Right hindlimb (tissue), 1 donor: ENCODE measurements at regions not wholly inside any gene's neighbourhood (a gene's known extent, or its start where the extent isn't known, plus 50 kb on each side); places are given as distances from the start of the nearest gene placed in this dataset.

Source experiments
- DNase-seq: peaks from one replicate; pipeline ENCODE4 v3.0.0-alpha.2; 2018

DNA sequence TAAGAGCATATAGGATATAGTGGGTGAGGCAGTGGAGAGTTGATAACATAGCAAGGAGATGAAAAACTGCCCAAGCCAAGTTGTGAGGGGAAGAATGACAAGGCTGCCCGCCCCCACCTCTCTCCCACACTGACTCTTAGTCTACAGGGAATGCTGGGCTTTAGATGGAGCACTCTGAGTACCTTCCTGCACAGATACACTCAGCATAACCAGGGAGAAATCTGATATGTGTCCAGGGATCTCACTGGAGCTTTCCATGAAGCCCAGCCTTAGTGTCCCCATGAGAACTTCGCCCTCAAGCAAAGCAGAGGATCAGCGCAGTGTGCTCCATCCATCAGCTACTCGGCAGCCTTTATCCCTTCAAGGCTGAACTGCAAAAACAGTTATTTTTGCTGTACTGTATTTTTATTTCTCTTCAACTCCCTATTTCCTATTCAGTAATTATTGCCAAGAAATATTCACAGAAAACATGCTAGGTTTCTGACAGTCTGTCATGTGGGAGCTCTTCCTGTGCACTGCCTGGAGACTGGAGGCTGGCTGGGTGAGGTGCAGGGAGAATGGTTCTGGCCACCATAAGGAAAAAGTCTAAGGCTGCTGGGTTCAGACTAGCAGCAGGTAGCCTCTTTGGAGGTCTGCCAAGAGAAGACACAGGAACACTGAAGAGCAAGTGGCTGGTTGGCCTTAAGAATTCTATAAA, 475.2 kb upstream of the PPP2R3A start:
- no peak for DNase-seq

DNA sequence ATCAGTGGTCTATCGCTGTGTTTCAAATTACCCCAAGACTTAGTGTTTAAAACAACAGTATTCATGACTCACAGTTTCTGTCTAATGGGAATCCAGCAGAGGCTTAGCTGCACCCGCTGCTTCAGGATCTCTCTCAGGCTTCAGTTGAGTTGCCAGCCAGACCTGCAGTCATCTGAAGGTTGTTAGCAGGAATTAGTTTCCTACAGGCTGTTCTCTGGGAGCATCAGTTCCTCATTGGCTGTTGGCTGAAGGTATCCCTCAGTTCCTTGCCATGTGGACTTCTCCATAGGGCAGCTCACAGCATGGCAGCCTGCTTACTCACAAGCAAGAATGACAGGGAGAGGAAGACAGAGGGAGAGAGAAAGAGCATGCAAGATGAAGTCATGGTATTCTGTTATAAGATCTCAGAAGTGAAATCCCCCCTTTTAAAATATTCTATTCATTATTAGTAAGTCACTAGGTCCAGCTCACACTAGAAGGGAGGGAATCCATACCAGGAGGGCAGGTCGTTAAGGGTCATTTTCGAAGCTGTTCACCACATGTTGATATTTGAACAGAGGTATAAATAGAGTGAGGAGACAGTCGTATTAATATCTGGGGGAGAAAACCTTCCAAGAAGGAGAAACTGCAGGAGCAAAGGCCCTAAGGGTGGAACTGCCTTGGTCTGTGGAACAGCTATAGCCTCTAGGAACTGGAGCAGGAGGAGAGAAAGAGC, 473.9 kb upstream of the PPP2R3A start:
- no peak for DNase-seq

DNA sequence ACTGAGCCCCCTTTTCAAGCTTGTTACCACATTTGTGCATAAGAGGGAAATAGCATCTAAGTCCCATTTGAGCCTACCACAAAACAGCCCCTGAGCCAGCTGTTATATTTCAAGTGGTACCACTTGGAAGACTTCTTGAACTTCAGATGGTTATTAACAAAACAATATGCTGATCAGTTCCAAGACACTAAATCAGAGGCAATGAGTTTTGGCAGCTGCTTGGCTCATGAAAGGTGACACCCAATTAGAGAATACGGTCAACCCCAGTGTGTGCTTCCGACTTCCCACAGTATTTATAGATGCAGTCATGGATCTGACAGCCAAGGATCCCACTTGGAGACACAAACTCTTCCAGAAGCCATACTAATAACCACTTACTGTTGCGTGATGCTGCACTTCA, 469.6 kb upstream of the PPP2R3A start:
- no peak for DNase-seq

DNA sequence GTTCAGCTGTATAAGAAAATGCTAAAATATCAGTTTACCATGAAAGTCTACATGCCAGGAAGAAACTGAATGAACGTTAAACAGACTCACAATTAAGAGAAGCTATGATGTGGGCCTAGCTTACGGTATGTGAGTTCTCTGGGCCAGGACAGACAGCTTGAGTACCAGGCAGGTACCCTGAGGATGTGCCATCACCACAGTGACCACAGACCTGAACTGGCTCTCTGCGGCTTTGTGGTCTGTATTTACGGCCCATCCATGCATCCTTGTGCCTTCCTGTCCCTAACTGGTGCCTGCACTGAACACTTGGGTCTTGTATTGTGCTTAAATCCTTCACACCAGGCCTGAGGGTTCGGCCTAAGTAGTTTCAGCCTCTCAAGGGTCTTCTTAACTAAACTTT, 467.5 kb upstream of the PPP2R3A start:
- no peak for DNase-seq

DNA sequence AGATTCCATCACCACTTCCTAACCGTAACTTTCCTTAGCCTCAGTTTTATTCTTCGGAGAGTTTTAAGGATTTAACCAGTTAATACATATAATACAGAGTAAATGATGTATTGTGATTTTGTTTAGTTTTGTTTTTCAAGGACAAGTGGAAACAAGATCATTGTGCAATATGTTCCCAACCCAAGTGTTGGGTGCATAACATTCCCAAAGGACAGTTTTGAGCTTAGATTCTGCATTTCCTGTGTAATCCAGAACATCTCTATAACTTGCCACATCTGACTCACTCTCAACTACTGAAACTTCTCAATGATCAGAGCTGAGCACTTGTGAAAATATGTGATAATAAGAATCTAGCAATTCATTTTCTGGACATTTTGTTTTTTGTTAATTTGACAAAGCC, 466.1 kb upstream of the PPP2R3A start:
- DNase-seq: no peak

DNA sequence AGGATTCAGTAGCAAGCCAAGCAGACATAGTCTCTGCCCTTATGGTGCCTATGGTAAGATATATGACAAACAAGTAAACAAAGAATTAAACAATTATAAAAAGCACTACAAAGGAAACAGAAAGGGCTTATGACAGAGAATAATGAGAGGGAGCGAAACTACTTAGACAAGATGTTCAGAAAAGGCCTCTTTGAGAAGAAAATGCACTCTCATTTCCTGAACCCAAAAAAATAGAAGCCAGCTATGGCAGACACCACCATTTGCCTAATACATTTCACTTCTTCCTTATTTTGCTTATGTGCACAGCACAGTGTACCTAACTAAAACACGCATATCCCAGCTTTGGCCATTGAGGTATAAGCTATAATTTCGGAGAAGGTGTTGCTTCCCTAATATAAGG, 465.5 kb upstream of the PPP2R3A start:
- no peak for DNase-seq

DNA sequence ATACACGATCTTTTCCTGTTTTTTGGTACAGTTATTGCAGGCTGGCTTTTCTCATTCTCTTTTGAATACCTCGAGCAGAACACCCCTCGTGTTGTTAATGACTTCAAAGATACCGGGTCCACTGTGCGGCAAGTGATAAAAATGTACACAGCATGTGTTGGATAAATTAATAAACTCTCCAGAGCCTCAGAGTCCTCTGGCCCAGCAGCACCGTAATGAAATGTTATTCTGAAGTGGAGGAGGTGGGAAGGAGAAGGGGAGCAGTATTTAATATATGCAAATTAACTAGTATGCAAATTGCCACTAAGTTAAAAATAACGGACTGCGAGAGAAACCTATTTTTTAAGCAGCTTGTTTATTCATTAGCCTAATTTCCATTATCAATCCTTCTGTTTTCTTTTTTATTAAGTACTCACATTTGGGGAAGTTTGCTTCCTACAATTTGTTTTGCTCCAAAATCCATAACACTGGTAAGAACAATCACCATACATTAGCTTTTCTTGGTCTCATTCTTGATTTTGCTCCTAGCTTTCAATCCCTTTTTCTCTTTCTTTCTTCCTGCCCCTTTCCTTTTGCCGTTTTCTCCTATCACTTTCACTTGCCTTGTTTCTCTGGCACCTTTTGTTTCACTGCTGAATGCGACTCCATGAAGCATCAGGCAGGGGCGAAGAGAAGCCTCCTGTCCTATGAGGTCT, 462.3 kb upstream of the PPP2R3A start:
- DNase-seq: no peak

DNA sequence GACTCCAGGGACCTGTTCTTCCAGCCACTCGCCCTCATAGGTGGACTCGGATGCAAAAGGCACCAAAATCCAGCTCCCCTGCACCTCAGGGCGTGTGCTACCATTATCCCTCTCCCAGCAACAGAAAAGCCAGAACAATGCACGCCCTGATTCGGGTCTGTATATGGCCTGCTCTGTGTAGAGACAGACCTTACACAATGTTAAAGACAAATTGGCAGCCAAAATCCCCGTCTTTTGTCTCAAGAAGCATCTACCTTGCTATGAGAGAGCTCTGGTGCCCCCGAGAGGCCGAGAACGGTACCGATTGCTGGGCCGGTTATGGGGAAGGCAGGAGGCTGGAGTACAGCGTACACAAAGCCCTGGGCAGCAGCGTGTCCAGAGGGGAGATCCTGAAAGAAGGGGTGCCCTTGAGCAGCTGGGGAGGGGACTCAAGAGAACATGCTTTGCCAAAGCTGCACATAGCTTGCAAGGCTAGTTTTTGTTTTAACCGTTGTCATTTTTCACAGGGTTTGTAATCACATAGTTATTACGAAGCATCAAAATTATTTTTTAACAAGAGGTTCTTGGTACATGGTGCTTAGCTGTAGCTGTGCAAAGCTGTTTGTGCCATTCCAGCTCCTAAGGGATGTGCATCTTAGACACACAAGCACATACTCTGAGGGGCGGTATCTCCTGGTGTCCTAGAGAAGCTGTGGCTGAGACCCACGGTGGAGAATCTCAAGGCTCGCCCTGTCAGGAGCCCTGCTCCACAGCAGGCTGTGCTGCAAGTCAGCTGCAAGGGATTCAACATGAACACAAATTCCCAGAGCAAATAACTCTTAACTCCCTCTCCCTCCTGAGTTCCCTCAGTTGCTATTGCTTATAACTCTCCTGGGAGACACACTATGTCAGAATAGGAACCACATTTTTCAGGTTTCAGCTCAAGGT, 461.5 kb upstream of the PPP2R3A start:
- peak; percentile 79 for DNase-seq

DNA sequence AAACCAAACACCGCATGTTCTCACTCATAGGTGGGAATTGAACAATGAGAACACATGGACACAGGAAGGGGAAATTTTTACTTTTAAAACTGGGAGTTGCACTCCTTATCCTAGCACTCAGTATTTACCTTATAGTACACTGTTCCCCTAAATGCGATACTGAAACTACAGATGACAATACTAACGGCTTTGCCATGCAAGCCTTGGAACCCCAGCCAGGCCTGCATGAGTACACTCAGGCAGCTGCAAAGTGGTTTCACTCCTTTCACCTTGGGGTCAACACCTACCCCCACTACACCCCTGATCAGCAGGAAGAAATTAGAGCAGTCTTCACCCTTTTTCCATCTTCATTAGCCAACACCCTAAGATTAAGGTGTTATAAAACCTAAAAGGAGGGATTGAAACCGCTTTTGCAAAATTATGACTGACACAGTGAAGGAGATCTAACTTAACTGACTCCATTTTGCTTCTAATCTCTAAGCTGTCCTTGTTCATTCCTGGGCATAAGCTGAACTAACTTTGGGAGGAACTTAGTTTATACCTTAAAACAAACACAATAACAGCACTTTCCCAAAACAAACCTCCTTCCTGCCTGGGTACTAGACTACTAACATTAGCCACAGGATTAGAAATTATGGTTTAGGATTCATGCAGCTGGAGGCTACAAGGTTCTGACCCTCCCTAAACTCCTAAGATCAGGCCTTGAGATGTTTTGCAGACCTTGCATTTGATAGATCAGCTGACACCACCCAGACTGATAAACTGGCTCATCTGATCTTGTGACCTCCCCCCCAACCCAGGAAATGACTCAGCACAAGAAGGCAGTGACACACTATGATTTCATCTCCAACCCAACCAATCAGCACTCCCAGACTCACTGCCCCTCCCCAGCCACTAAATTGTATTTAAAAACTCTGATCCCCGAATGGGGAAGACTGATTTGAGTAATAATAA, 452.1 kb upstream of the PPP2R3A start:
- DNase-seq: no peak

DNA sequence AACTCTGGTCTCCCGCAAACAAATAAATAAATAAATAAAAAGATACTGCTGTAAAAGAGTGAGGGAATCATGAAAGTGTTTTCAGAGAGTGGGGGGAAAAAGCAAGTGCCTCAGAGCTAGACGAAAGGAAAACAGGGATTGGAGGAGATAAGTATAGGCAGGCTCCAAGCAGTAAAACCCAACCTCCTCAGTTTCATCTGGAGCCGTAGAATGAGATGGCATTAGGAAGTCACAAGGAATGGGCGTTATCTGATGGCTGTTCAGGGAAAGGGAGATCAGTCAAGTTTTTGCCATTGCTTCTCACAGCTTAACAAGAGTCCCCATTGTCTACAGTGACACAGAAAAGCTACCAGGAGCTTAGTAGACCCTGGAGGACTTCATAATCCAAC, 451.5 kb upstream of the PPP2R3A start:
- DNase-seq: no peak

DNA sequence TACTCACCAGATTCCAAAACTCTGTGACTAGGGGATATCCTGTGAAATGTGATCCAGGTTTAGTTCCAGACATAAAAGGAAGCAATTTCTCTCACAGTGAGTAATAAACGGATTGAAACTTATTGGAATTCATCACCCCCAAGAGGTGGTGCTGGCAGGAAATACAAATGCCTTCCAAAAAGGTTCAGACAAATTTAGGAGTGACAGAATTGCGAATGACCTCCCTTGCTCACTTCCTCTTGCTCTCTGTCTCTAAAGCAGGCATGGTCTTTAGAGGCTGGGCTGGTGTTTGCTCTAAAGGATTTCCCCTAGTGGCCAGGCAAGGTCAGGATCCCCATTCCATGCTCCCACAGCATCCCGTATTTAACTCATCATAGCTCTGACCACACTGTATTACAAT, 449.4 kb upstream of the PPP2R3A start:
- DNase-seq: no peak

DNA sequence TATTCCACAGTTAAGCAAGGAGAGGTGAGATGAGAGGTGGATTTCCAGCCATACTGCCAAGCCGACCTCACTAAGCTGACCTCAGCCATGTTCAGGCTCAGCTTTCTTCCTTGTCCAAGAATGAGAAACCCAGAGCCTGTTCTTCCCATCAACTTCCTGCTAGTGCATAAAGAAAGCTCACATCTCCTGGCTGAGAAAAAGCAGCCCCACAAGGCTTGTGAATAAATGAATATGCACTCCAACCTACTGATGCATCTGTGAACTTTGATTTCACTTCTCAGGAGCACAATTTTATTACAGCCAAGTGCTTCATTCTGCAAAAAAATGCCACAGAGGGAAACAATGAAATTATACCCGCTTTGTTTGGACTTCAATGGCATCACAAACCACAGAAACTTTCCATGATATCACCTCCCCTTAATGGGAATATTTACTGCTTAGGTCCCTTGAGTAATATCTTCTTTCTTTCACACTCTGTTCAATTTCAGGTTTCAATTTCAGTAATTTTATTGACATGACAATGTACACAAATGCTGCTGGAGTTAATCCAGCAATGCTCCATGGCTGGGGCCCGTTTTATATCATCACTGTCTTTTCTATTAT, 437.0 kb upstream of the PPP2R3A start:
- no peak for DNase-seq

DNA sequence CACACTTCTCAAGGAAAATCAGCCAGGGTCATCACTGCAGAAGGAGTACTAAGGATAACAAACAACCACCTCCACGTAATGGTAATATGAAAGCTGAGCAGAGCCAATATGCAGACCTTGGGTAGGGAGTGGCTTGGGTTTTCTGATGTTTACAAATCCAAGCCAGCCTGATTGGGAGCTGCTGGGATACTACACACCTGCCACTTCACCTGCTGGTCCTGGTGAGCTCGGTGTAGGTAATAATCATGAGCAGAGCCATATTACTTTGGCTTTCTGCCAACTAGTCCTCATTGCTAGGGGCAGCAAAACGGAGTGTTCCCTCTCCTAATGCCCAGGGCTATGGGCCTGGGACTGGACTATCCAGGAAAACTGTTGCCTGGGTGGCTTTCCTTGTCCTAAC, 433.5 kb upstream of the PPP2R3A start:
- no peak for DNase-seq

DNA sequence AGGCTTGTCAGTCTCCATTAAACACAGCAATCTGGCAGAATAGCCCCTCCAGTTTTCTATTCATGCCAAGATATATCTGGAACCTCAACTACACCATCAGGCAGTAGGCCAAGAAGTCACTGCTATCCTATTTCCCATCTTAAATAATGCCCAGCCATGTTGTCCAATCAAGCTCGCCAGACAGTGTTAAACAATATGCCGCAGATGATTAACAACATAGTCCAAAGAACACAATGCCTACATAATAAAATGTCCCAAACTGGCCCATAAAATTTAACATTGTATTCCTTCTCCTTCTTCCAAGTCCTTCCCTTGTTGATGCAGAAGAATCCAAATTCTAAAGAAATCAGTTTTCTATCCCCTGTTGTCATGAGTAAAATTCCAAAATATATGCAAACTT, 427.4 kb upstream of the PPP2R3A start:
- DNase-seq: no peak

DNA sequence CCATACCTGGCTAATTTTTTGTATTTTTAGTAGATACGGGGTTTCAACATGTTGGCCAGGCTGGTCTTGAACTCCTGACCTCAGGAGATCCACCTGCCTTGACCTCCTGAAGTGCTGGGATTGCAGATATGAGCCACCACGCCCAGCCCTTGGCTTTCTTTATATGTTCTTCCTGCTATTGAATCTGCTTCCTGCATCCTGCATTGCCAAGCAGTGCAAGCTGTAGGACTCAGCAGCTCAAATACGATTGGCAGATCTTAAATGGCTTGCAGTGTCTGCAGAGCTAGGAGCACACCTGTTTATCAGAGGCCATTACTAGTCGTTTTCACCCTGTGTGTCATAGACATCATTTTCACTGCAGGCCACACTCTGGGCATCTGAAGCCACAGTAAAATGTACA, 426.2 kb upstream of the PPP2R3A start:
- DNase-seq: no peak

DNA sequence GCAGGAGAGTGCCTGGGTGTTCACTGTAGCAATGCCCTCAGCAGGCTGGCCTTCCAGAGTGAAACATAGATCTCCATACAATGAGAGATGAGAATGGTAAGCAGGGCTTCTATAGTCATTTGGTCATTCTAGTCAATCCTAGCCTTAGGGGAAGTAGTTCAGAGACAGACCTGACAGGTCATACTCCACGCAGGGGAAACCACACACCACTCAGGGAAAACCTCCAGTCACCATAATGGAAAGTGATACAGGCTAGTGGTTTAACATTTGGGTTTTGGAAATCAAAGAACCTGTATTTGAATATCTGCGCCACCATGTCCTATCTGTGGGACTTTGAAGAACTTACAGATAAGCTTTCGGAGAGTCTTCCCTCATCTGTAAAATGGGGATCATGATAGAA, 425.7 kb upstream of the PPP2R3A start:
- no peak for DNase-seq

DNA sequence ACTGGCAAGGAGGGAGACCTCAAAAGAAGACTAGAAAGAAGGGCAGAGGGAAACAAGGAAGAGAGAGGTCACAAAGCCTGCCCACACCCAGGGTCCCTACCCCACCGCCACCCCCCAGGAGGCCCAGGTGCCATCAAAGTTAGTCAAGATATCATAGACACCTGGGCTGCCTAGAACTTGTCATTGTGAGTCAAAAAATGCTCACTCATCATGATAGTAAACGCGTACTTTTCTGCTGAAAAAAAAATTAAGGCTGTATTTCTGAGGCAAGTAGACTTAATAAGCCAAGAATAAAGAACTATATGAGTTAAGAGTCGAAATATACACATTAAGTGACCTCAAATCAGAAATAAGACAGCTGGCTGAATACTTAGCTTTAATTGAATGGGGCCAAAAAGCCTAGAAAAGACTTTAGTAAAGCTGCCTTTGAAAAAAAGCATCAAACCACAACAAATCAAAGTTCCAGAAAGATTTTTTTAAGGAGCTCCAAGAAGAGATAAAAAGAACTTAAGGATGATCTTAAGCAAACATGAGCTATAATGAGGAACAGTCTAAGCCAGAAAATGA, 415.5 kb upstream of the PPP2R3A start:
- DNase-seq: no peak

DNA sequence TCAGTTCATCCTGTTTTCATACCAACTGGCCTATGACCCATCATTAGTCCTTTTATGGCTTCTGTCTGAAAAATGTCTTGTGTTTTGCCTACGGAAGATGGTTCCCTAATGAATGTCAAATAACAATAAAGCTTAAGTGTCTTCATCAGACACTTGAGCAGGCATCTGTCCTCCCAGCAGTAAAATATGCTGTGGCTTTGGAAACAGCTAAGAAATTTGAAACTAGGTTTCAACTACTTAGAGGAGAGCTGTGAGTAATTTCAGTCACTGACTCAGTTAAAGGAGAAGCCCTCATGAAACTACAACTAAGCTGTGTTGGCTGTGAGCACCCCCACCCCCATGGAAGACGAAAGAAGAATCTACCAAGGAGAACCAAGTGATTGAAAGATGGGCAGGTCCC, 409.4 kb upstream of the PPP2R3A start:
- DNase-seq: no peak

DNA sequence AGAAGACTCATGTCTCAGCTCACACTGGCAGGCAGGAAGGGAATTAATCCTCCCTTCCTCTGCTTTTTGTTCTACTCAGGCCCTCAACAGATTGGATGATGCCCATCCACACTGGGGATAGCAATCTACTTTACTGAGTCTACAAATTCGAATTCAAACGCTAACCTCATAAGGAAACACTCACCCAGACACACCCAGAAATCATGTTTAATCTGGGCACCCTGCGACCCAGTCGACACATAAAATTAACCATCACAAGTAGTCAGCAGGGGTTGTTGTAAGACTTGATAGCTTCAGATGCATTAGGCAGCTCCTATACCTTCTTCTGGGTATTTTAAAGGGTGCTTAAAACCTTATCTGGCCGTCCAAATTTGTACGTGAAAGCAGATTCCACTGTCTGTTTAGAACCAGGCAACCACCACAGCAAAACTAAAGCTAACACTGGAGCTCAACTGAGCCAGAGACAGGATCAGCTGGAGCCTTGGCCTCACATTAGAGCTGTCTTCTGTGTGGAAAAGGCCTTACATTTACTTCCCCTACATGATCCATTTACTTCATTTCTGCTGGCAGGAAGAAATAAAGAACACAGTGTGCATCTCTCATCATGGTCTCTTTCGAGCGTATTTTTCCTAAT, 407.3 kb upstream of the PPP2R3A start:
- DNase-seq: no peak

DNA sequence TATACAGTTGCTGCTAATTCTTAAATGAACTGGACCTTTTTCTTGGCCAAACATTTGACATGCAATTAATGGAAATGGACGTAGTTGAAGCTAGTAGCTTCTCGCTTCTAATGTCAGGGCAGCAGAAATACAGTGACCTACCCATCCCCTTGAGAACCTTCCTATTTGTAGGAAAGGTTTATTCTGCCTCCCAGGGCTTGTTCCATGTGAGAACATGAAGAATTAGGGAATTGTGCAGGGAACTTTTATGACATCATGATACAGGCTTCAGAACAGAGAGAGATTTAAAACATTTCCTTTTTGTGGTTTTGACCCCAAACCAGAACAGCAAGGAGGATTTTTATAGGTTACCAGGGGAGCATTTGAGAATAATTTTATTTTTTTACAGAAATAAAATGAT, 406.6 kb upstream of the PPP2R3A start:
- DNase-seq: no peak

DNA sequence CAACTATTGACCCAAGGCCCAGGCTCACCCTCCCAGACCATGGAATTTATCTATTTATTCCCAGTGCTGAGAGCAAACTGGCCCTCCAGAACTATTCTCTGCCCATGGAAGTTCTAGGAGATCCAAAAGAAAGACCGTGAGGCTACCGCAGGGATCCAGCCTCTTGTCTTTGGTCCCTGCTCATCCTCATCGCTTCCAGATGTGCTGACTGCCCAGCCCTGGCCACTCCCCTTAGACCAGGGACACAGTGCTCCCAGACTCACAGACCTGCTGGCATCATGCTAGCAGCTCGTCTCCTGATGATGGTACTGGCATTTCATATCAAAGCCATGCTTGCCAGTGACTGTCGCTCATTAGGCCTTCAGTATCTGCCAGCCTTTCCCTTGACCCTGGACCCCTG, 405.7 kb upstream of the PPP2R3A start:
- DNase-seq: no peak
